OCI-LY3 (cell line): ENCODE measurements at regions not wholly inside any gene's neighbourhood (a gene's known extent, or its start where the extent isn't known, plus 50 kb on each side); places are given as distances from the start of the nearest gene placed in this dataset.
"Not testable (repeated sequence)": the region's sequence is repeated elsewhere in the genome, so short reads cannot be mapped to it uniquely, and the experiment has no call there.

Source experiments
- CTCF ChIP-seq: fragments of 200-600, 300-600 bp; sonication (generic); IDR thresholded peaks from 2 replicates; pipeline ENCODE4 v1.5.1; 2014; ENCODE audit warnings: antibody characterized with exemption, low read length, low read depth
- EZH2phosphoT487 ChIP-seq: fragments of 200-600 bp; shearing (Covaris generic); IDR thresholded peaks from 2 replicates; pipeline ENCODE4 v1.6.1; 2018; ENCODE audit warnings: antibody characterized with exemption, mixed run types, low read depth

GRCh38 chr2:182552232-182552631 is 125.4 kb upstream of the PDE1A start:
- not testable (repeated sequence) for TF ChIP-seq CTCF, EZH2phosphoT487
